HG03066 (cell line): ENCODE measurements at regions not wholly inside any gene's neighbourhood (a gene's known extent, or its start where the extent isn't known, plus 50 kb on each side); places are given as distances from the start of the nearest gene placed in this dataset.
"Not testable (repeated sequence)": the region's sequence is repeated elsewhere in the genome, so short reads cannot be mapped to it uniquely, and the experiment has no call there.

Experiments
- ATAC-seq: cut with Tn5 transposase; IDR thresholded peaks from one replicate; pipeline ENCODE4 v1.9.1; 2021; ENCODE audit warnings: low read depth; ENCODE audit not compliant: unreplicated experiment

- ATAC-seq = no peak
These were observed 121.7 kb upstream of the CFAP20DC start for GRCh38 chr3:59171491-59171890.

DNA sequence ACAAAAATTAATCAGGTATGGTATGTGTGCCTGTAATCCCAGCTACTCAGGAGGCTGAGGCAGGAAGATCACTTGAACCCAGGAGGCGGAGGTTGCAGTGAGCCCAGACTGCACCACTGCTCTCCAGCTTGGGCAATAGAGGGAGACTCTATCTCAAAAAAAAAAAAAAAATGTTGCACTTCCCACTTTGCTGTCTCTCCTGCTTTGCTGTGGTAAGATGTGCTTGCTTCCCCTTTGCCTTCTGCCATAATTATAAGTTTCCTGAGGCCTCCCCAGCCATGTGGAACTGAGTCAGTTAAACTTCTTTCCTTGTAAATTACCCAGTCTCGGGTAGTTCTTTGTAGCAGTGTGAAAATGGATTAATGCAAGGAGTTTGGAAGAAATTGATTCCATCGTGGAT lies 120.3 kb upstream of the CFAP20DC start:
- ATAC-seq = not testable (repeated sequence)

DNA sequence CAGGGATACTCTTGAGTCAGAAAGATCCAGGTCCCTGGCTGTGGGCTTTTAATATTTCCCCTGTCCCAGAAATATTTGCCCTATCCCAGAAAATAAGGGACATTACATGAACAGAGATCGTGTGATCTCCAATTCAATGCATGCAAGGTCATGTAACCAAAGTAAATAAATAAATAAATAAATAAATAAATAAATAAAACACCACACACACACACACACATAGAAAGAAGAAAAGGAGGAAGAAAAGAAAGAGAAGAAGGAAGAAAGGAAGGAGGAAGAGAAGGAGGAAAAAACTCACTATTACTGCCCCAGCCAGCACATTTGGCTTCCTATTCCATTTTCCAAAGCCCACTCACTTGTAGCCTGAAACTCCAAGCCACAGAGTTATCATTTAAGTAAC lies 117.9 kb upstream of the CFAP20DC start:
- no peak for ATAC-seq

DNA sequence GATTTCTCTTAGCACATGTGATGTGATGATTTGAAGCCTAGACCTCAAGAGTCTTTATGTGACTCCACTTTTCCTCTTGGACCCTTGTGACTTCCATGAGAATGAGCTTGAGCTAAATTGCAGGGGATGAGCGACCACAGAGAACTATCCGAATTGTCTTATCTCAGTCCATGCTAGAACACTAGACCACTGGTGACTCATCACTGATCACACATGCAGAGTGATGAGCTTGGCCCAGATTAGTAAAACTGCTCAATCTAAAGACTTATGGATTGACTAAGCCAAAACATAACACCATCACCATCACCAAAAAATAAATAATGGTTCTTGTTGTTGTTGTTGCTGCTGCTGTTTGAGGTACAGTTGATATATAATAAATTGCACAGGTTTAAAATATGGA lies 114.1 kb upstream of the CFAP20DC start:
- ATAC-seq = no peak

- ATAC-seq = no peak
These were observed 111.2 kb upstream of the CFAP20DC start for GRCh38 chr3:59161048-59161447.

DNA sequence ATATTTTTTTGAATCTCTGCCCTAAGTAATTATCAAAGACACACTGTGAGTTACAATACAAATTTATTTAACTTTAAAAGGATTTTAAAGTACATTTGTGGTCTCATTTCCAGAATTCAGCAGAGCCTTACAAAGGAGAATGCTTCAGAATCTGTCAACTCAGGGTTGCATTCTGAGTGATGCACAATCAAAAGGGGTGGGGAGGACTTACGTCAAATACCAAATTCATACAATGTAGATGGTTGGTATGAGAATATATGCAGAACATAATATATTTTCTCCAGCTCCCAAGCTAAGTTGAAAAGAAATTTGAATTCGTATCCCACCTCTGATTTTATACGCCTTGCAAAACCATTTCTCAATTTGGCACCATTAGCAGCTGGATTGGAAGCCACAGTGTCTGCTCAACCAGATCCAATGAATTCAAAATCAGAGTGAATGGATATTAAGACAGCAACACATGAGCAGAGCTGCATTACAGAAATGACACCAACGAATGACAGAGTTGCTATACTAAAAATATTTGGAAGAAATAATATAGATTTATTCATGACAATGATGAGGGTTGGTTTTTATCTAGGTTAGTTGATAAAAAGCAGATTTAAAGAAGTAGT lies 110.4 kb upstream of the CFAP20DC start:
- ATAC-seq = no peak

DNA sequence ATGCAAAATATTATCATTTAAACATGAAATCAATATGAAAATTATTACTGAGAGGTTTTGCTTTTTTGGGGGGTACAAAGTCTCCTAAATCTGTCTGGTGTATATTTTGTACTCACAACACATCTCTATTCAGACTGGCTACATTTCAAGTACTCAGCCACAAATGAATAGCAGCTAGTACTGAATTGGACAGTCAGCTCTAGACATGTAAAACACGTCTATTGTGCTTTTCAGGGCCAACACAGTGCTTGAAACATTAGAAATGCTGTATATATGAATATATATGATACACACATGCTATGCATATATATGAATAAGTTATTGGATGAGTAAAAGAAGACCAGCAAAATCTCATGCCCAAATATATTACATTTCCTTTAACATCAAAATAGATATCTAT lies 103.8 kb upstream of the CFAP20DC start:
- ATAC-seq = no peak

GRCh38 chr3:59152943-59153342 lies 103.1 kb upstream of the CFAP20DC start:
- ATAC-seq = no peak

GRCh38 chr3:59150039-59150438 lies 100.2 kb upstream of the CFAP20DC start:
- no peak for ATAC-seq

DNA sequence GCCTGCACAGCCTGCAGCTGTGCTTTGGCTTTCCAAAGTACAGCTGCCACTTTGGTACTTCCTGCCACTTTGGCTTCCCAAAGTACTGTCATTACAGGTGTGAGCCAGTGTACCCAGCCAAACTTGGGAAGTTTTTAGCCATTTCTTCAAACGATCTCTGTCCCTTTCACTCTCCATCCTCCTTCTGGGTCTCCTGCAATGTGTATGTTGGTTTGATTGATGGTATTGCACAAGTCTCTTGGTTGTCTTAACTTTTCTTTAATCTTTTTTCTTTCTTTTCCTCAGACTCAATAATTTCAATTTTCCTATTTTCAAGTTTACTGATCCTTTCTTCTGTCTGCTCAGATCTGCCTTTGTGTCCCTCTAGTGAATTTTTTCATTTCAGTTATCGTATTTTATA lies 99.3 kb upstream of the CFAP20DC start:
- no peak for ATAC-seq

- no peak for ATAC-seq
These were observed 93.6 kb upstream of the CFAP20DC start for GRCh38 chr3:59143447-59143846.

DNA sequence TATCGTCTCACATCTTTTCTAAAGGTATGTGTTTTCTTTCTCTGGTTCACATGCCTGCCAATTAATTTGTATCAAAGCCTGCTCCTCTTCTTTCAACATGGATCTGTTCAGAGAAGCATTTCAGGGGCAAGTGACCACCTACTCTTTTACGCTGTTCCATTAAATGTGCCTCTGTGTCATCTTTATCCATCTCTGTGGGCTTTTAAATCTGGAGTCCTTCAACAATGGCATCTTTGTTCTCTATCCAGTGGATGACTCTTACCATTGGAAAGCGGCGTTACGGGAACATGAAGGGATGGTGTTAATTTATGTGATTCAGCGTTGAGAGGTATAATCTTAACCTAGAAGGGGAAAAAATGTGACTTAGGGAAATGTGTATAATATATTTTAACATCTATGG lies 92.7 kb upstream of the CFAP20DC start:
- ATAC-seq = no peak

- no peak for ATAC-seq
These were observed 89.1 kb upstream of the CFAP20DC start for GRCh38 chr3:59138966-59139365.

- ATAC-seq = no peak
These were observed 87.6 kb upstream of the CFAP20DC start for GRCh38 chr3:59137415-59137814.

GRCh38 chr3:59136081-59136480 lies 86.3 kb upstream of the CFAP20DC start:
- no peak for ATAC-seq

DNA sequence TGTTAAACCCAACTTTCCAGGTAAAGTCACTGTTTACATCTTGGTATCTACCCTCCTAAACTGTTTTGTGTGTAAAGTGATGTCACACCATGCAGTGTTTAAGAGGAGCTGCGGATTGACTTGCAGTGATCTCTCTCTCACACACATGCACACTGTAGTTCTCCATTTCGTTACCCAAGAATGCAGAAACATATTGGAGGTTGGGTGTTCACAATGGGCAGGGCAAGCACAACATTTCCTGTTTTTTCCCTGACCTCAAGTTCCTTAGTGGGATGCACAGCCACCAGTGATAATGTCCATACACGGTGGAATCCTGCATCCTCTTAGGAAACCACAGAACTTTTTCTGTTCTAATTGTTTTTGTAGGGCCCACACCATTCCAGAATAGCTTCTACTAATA lies 85.3 kb upstream of the CFAP20DC start:
- ATAC-seq = no peak

DNA sequence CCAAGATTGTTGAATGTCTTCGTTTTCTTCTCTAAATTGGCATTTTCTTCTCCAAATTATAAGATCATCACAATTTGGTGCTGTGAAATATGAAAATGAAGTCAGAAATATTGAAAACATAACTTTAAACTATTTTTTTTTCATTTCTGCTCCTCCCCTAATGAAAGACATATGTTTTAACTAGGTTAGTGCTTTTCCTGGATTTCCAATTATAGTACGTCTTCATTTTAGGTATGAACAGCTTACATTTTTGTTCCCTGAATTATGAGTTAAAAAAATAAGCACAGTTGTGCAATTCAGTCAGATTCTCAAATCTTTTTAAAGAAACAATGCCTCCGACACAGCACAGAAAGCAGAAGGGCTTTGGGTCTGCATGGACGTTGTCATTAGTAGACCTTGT lies 83.5 kb upstream of the CFAP20DC start:
- no peak for ATAC-seq

GRCh38 chr3:59131016-59131766 lies 81.4 kb upstream of the CFAP20DC start:
- no peak for ATAC-seq

- no peak for ATAC-seq
These were observed 78.9 kb upstream of the CFAP20DC start for GRCh38 chr3:59128685-59129084.

GRCh38 chr3:59127071-59127470 lies 77.2 kb upstream of the CFAP20DC start:
- ATAC-seq = no peak

DNA sequence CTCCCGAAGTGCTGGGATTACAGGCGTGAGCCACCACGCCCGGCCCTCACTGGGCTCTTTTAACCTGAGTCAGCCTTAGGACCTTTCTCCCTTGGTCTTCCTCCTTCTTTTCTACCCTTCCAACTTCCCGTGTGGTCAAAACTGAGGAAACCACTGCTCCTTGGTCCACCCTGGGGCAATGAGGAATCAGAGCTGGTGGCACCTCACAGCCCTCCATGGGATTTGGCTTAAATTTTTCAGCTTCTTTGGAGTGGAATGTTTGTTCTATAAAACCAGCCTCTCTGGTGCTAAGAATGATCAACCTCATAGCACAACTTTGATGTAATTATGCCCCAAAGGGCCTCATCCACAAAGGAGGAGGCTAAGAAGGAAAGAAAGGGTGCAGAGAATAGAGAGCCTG lies 76.6 kb upstream of the CFAP20DC start:
- ATAC-seq = no peak

GRCh38 chr3:59121346-59122144 lies 71.7 kb upstream of the CFAP20DC start:
- ATAC-seq = no peak
